A549 (cell line): ENCODE measurements at regions not wholly inside any gene's neighbourhood (a gene's known extent, or its start where the extent isn't known, plus 50 kb on each side); places are given as distances from the start of the nearest gene placed in this dataset.
"Not testable (repeated sequence)": the region's sequence is repeated elsewhere in the genome, so short reads cannot be mapped to it uniquely, and the experiment has no call there.

Source experiments
- CTCF ChIP-seq: fragments of >200 bp; sonication (Bioruptor Twin); formaldehyde crosslinking; IDR thresholded peaks from 3 replicates; pipeline ENCODE4 v1.5.1; 2016
- EP300 ChIP-seq, 2 experiments: fragments of >200 bp; sonication (Bioruptor Twin); formaldehyde crosslinking; IDR thresholded peaks; 2 replicates in 1 of 2; 3 replicates in 1 of 2; pipeline ENCODE4 v1.6.1; 2016 to 2017
- ESRRA ChIP-seq: fragments of 150-350 bp; IDR thresholded peaks from 2 replicates; pipeline ENCODE4 v1.6.1; 2014; ENCODE audit warnings: mild to moderate bottlenecking, low read length, borderline replicate concordance
- JUN ChIP-seq, 2 experiments: fragments of >200 bp; sonication (Bioruptor Twin); formaldehyde crosslinking; IDR thresholded peaks; 2 replicates in 1 of 2; 3 replicates in 1 of 2; pipeline ENCODE4 v1.6.1; 2016 to 2017
- KDM1A ChIP-seq: fragments of 200-600 bp; sonication (generic); IDR thresholded peaks from 2 replicates; pipeline ENCODE4 v1.6.1; 2016; ENCODE audit warnings: low read depth, mild to moderate bottlenecking
- MAZ ChIP-seq: fragments of 150-350 bp; IDR thresholded peaks from 2 replicates; pipeline ENCODE4 v1.6.1; 2014; ENCODE audit warnings: antibody characterized with exemption, low read depth, low read length, borderline replicate concordance
- MYC ChIP-seq: IDR thresholded peaks from 2 replicates; pipeline ENCODE4 v1.6.1; 2012; ENCODE audit warnings: mild to moderate bottlenecking, inconsistent platforms, low read length, improper control_type of control experiment, borderline replicate concordance
- TF ChIP-seq, protein P1 (sequence below): IDR thresholded peaks from 2 replicates; pipeline ENCODE4 v1.6.1; 2012

GRCh38 chr1:148222399-148223159 lies 70.5 kb upstream of the NBPF11 start:
- not testable (repeated sequence) for TF ChIP-seq ESRRA; JUN (IDR thresholded peaks at IDR 0.05); MYC; CTCF; KDM1A; MAZ; EP300 (IDR thresholded peaks at IDR 0.05)
- TF ChIP-seq, protein P1, sequence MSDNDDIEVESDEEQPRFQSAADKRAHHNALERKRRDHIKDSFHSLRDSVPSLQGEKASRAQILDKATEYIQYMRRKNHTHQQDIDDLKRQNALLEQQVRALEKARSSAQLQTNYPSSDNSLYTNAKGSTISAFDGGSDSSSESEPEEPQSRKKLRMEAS = not testable (repeated sequence)
